Brain microvascular endothelial cell (primary cell): ENCODE measurements at regions not wholly inside any gene's neighbourhood (a gene's known extent, or its start where the extent isn't known, plus 50 kb on each side); places are given as distances from the start of the nearest gene placed in this dataset.

Source experiments
- DNase-seq: peaks from one replicate; pipeline ENCODE4 v3.0.0-alpha.2; 2020
- H3K27ac ChIP-seq: fragments of 250-450 bp; sonication (Bioruptor Pico); 2 replicates; pipeline ENCODE4 v1.5.1; 2020; ENCODE audit warnings: mild to moderate bottlenecking, moderate library complexity
- H3K27me3 ChIP-seq: fragments of 250-450 bp; sonication (Bioruptor Pico); replicated peaks from 2 replicates; pipeline ENCODE4 v1.5.1; 2020; ENCODE audit warnings: mild to moderate bottlenecking
- H3K36me3 ChIP-seq: fragments of 250-450 bp; sonication (Bioruptor Pico); replicated peaks from 2 replicates; pipeline ENCODE4 v1.5.1; 2020; ENCODE audit warnings: mild to moderate bottlenecking
- H3K4me3 ChIP-seq: 2 replicates; pipeline ENCODE4 v1.5.1; 2011; ENCODE audit warnings: low read depth, mild to moderate bottlenecking, control low read depth, low read length, moderate library complexity
- CTCF ChIP-seq: IDR thresholded peaks from 2 replicates; pipeline ENCODE4 v1.5.1; 2011; ENCODE audit warnings: low read depth, mild to moderate bottlenecking, moderate library complexity, low read length, control low read depth, inconsistent platforms; ENCODE audit errors: missing control alignments
- in situ Hi-C: cut with HindIII; loops from 2 replicates; pipeline ENCODE4 v1.10.0; 2017; ENCODE audit warnings: low sequenced_read_pairs, low pct_ligation_motif_present

GRCh38 chr15:48010316-48010715 is 110.5 kb upstream of the SLC24A5 start:
- H3K27ac ChIP-seq, result no peak overlapping the region
- no peak overlapping the region for H3K4me3 ChIP-seq
- in situ Hi-C loops, result no loop called here
- H3K36me3 ChIP-seq, result no peaks in the 10 kb centered on the region
- no peak for TF ChIP-seq CTCF
- DNase-seq, result no peak
- no peaks in the 10 kb centered on the region for H3K27me3 ChIP-seq

GRCh38 chr15:48012191-48012590 is 108.6 kb upstream of the SLC24A5 start:
- H3K27ac ChIP-seq, result no peak overlapping the region
- no peaks in the 10 kb centered on the region for H3K27me3 ChIP-seq
- H3K36me3 ChIP-seq, result no peaks in the 10 kb centered on the region
- in situ Hi-C loops, result no loop called here
- no peak for DNase-seq
- TF ChIP-seq CTCF, result no peak
- no peak overlapping the region for H3K4me3 ChIP-seq

GRCh38 chr15:48016865-48017264 is 103.9 kb upstream of the SLC24A5 start:
- Histone ChIP-seq H3K27me3 (no peaks in the 10 kb centered on the region), H3K36me3 (no peaks in the 10 kb centered on the region), H3K27ac (no peak overlapping the region), H3K4me3 (no peak overlapping the region)
- DNase-seq, result no peak
- TF ChIP-seq CTCF, result no peak
- in situ Hi-C loops, result no loop called here

- no peaks in the 10 kb centered on the region for H3K36me3 ChIP-seq
- no peak overlapping the region for H3K4me3 ChIP-seq
- in situ Hi-C loops, result no loop called here
- no peaks in the 10 kb centered on the region for H3K27me3 ChIP-seq
- no peak for DNase-seq
- H3K27ac ChIP-seq, result no peak overlapping the region
- no peak for TF ChIP-seq CTCF
Observed at GRCh38 chr15:48017747-48018146, 103.0 kb upstream of the SLC24A5 start.

DNA sequence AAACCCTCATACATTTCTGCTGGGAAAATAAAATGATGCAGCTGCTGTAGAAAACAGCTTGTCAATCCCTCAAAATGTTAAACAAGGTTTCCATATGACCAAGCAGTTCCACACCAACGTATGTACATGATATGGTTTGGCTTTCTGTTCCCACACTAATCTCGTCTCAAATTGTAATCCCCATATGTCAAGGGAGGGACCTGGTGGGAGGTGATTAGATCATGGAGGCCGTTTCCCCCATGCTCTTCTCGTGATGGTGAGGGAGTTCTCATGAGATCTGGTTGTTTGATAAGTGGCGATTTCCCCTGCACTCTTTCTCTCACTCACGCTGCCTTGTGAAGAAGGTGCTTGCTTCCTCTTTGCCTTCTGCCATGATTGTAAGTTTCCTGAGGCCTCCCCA is 100.6 kb upstream of the SLC24A5 start:
- H3K4me3 ChIP-seq, result no peak overlapping the region
- no peak for TF ChIP-seq CTCF
- no peak for DNase-seq
- in situ Hi-C loops, result no loop called here
- H3K36me3 ChIP-seq, result no peaks in the 10 kb centered on the region
- H3K27me3 ChIP-seq, result no peaks in the 10 kb centered on the region
- H3K27ac ChIP-seq, result no peak overlapping the region

GRCh38 chr15:48021336-48022086 is 99.3 kb upstream of the SLC24A5 start:
- H3K4me3 ChIP-seq, result no peak overlapping the region
- DNase-seq, result peak; percentile 17

More at GRCh38 chr15:48021336-48022086, 99.3 kb upstream of the SLC24A5 start:
- Histone ChIP-seq H3K27me3 (no peaks in the 10 kb centered on the region), H3K36me3 (no peaks in the 10 kb centered on the region), H3K27ac (no peak overlapping the region)
- in situ Hi-C loops, result no loop called here
- TF ChIP-seq CTCF, result no peak
